Activated T-cell treated with anti-CD3 and anti-CD28 coated beads, Interleukin-2, amount 50 U/mL, for 48 hours (primary cell): ENCODE measurements at regions not wholly inside any gene's neighbourhood (a gene's known extent, or its start where the extent isn't known, plus 50 kb on each side); places are given as distances from the start of the nearest gene placed in this dataset.

Experiments
- DNase-seq, 2 experiments: peaks; one replicate each; pipeline ENCODE4 v3.0.0-alpha.2; 2020

GRCh38 chr3:42012935-42013690, 51.2 kb upstream of the ULK4 start:
- peak; percentile 76 to 82 for DNase-seq

- DNase-seq, result no peak
These were observed 50.6 kb upstream of the ULK4 start for GRCh38 chr3:42012383-42012934.
